SK-N-SH treated with all-trans-retinoic acid at 6 μM for 48 hours (cell line): ENCODE measurements at regions not wholly inside any gene's neighbourhood (a gene's known extent, or its start where the extent isn't known, plus 50 kb on each side); places are given as distances from the start of the nearest gene placed in this dataset.

Source experiments
- ATAC-seq: fragments of 200-7000 bp; cut with Tn5 transposase; 3 replicates; pipeline ENCODE4 v1.9.1; 2020; ENCODE audit warnings: mild to moderate bottlenecking, moderate library complexity
- BACH2 ChIP-seq: fragments of 250-450 bp; sonication (Bioruptor Pico); IDR thresholded peaks from 2 replicates; pipeline ENCODE4 v1.9.0; 2021; ENCODE audit warnings: mild to moderate bottlenecking, borderline replicate concordance
- ESRRG ChIP-seq: fragments of 250-450 bp; sonication (Bioruptor Pico); IDR thresholded peaks from 2 replicates; pipeline ENCODE4 v1.6.1; 2021; ENCODE audit warnings: mild to moderate bottlenecking
- GLIS3 ChIP-seq: fragments of 250-450 bp; sonication (Bioruptor Pico); IDR thresholded peaks from 2 replicates; pipeline ENCODE4 v1.5.0; 2020; ENCODE audit warnings: mild to moderate bottlenecking, moderate library complexity
- ISL1 ChIP-seq: fragments of 250-450 bp; sonication (Bioruptor Pico); IDR thresholded peaks from 2 replicates; pipeline ENCODE4 v2.1.2; 2022; ENCODE audit warnings: mild to moderate bottlenecking, moderate library complexity
- OSR1 ChIP-seq: fragments of 250-450 bp; sonication (Bioruptor Pico); IDR thresholded peaks from 2 replicates; pipeline ENCODE4 v1.8.0; 2022; ENCODE audit warnings: moderate library complexity, mild to moderate bottlenecking, inconsistent platforms
- PPARA ChIP-seq: fragments of 250-450 bp; sonication (Bioruptor Pico); IDR thresholded peaks from 2 replicates; pipeline ENCODE4 v1.5.0; 2020; ENCODE audit warnings: mild to moderate bottlenecking, borderline replicate concordance
- RARB ChIP-seq: fragments of 250-450 bp; sonication (Bioruptor Pico); IDR thresholded peaks from 2 replicates; pipeline ENCODE4 v1.8.0; 2021; ENCODE audit warnings: mild to moderate bottlenecking, moderate library complexity
- TCF4 ChIP-seq: fragments of 250-450 bp; sonication (Bioruptor Pico); IDR thresholded peaks from 2 replicates; pipeline ENCODE4 v1.8.0; 2021; ENCODE audit warnings: mild to moderate bottlenecking, moderate library complexity, borderline replicate concordance
- TOX ChIP-seq: fragments of 250-450 bp; sonication (Bioruptor Pico); IDR thresholded peaks from 2 replicates; pipeline ENCODE4 v1.8.0; 2021; ENCODE audit warnings: mild to moderate bottlenecking, moderate library complexity, borderline replicate concordance
- TSHZ2 ChIP-seq: fragments of 250-450 bp; sonication (Bioruptor Pico); IDR thresholded peaks from 2 replicates; pipeline ENCODE4 v1.5.0; 2020; ENCODE audit warnings: mild to moderate bottlenecking, moderate library complexity
- ZC3H10 ChIP-seq: fragments of 250-450 bp; sonication (Bioruptor Pico); IDR thresholded peaks from 2 replicates; pipeline ENCODE4 v1.5.1; 2021; ENCODE audit warnings: mild to moderate bottlenecking, moderate library complexity
- ZFP3 ChIP-seq: fragments of 250-450 bp; sonication (Bioruptor Pico); IDR thresholded peaks from 2 replicates; pipeline ENCODE4 v1.5.0; 2020; ENCODE audit warnings: mild to moderate bottlenecking, moderate library complexity
- ZFP30 ChIP-seq: fragments of 450-650 bp; formaldehyde crosslinking; IDR thresholded peaks from 2 replicates; pipeline ENCODE4 v1.5.0; 2022; ENCODE audit warnings: mild to moderate bottlenecking, moderate library complexity
- ZNF8 ChIP-seq: fragments of 450-650 bp; formaldehyde crosslinking; IDR thresholded peaks from 2 replicates; pipeline ENCODE4 v1.5.0; 2020; ENCODE audit warnings: mild to moderate bottlenecking, moderate library complexity
- TF ChIP-seq, protein P1 (sequence below): fragments of 250-450 bp; sonication (Bioruptor Pico); IDR thresholded peaks from 2 replicates; pipeline ENCODE4 v1.5.1; 2021; ENCODE audit warnings: mild to moderate bottlenecking, moderate library complexity
- TF ChIP-seq, protein P2 (sequence below): fragments of 250-450 bp; sonication (Bioruptor Pico); IDR thresholded peaks from 2 replicates; pipeline ENCODE4 v1.8.0; 2021; ENCODE audit warnings: low read depth, mild to moderate bottlenecking, moderate library complexity, borderline replicate concordance
- TF ChIP-seq, protein P3 (sequence below): fragments of 250-450 bp; sonication (Bioruptor Pico); IDR thresholded peaks from 2 replicates; pipeline ENCODE4 v1.8.0; 2020; ENCODE audit warnings: mild to moderate bottlenecking, moderate library complexity, borderline replicate concordance

GRCh38 chr13:80428349-80429096 is 87.6 kb upstream of the SPRY2 start:
- no peak for TF ChIP-seq TCF4 (CRISPR knock-in tag)
- TF ChIP-seq RARB (CRISPR knock-in tag), result no peak
- no peak for TF ChIP-seq BACH2
- no peak for TF ChIP-seq TSHZ2 (CRISPR knock-in tag)
- ATAC-seq, result no peak

GRCh38 chr13:80419416-80419815 is 78.5 kb upstream of the SPRY2 start:
- TF ChIP-seq RARB (CRISPR knock-in tag) (no peak), TCF4 (CRISPR knock-in tag) (no peak), TOX (CRISPR knock-in tag) (no peak), PPARA (no peak), ESRRG (CRISPR knock-in tag) (no peak), ZNF8 (no peak), BACH2 (no peak), ZFP3 (CRISPR knock-in tag) (no peak), TSHZ2 (CRISPR knock-in tag) (no peak), ISL1 (CRISPR knock-in tag) (no peak), ZFP30 (CRISPR knock-in tag) (no peak), GLIS3 (CRISPR knock-in tag) (no peak), ZC3H10 (CRISPR knock-in tag) (no peak), OSR1 (CRISPR knock-in tag) (no peak)
- TF ChIP-seq, protein P1, sequence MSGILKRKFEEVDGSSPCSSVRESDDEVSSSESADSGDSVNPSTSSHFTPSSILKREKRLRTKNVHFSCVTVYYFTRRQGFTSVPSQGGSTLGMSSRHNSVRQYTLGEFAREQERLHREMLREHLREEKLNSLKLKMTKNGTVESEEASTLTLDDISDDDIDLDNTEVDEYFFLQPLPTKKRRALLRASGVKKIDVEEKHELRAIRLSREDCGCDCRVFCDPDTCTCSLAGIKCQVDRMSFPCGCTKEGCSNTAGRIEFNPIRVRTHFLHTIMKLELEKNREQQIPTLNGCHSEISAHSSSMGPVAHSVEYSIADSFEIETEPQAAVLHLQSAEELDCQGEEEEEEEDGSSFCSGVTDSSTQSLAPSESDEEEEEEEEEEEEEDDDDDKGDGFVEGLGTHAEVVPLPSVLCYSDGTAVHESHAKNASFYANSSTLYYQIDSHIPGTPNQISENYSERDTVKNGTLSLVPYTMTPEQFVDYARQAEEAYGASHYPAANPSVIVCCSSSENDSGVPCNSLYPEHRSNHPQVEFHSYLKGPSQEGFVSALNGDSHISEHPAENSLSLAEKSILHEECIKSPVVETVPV (CRISPR knock-in tag), result no peak
- TF ChIP-seq, protein P2, sequence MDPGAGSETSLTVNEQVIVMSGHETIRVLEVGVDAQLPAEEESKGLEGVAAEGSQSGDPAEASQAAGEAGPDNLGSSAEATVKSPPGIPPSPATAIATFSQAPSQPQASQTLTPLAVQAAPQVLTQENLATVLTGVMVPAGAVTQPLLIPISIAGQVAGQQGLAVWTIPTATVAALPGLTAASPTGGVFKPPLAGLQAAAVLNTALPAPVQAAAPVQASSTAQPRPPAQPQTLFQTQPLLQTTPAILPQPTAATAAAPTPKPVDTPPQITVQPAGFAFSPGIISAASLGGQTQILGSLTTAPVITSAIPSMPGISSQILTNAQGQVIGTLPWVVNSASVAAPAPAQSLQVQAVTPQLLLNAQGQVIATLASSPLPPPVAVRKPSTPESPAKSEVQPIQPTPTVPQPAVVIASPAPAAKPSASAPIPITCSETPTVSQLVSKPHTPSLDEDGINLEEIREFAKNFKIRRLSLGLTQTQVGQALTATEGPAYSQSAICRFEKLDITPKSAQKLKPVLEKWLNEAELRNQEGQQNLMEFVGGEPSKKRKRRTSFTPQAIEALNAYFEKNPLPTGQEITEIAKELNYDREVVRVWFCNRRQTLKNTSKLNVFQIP (CRISPR knock-in tag), result no peak
- TF ChIP-seq, protein P3, sequence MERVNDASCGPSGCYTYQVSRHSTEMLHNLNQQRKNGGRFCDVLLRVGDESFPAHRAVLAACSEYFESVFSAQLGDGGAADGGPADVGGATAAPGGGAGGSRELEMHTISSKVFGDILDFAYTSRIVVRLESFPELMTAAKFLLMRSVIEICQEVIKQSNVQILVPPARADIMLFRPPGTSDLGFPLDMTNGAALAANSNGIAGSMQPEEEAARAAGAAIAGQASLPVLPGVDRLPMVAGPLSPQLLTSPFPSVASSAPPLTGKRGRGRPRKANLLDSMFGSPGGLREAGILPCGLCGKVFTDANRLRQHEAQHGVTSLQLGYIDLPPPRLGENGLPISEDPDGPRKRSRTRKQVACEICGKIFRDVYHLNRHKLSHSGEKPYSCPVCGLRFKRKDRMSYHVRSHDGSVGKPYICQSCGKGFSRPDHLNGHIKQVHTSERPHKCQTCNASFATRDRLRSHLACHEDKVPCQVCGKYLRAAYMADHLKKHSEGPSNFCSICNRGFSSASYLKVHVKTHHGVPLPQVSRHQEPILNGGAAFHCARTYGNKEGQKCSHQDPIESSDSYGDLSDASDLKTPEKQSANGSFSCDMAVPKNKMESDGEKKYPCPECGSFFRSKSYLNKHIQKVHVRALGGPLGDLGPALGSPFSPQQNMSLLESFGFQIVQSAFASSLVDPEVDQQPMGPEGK (CRISPR knock-in tag), result no peak
- TF ChIP-seq, all 23 proteins: peak for 0
- no peak for ATAC-seq

DNA sequence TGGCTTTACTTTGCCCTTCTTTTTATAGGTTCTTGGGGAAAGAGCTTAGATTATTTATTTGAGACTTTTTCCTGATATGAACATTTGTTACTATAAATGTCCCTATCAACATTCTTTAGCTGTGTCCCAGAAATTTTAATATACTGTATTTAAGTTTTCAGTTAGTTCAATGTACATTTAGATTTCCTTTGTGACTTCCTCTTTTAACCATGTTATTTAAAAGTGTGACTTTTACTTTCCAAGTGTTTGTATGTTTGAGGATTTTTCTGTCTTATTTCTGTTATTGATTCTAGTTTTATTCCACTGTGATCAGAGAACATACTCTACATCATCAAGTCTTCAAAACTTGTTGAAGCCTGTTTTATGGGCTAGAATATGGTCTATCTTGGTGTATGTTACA is 72.7 kb upstream of the SPRY2 start:
- no peak for TF ChIP-seq TCF4 (CRISPR knock-in tag)
- TF ChIP-seq, protein P2 (CRISPR knock-in tag), result no peak
- ATAC-seq, result no peak
